ENCODE measurements at regions not wholly inside any gene's neighbourhood (a gene's known extent, or its start where the extent isn't known, plus 50 kb on each side); places are given as distances from the start of the nearest gene placed in this dataset.

GRCh38 chr13:63139277-63139676 is 1723.6 kb upstream of the PCDH20 start:
- TF ChIP-seq CTCF (IDR thresholded peaks at IDR 0.05), result no peak
- TF ChIP-seq POLR2A (IDR thresholded peaks at IDR 0.05), result no peak
